B cell (primary cell): ENCODE measurements at regions not wholly inside any gene's neighbourhood (a gene's known extent, or its start where the extent isn't known, plus 50 kb on each side); places are given as distances from the start of the nearest gene placed in this dataset.

Source experiments
- CTCF ChIP-seq: fragments of 200-600 bp; IDR thresholded peaks from one replicate; pipeline ENCODE4 v1.8.0; 2022; ENCODE audit warnings: antibody characterized with exemption, mild to moderate bottlenecking
- EZH2 ChIP-seq: IDR thresholded peaks from 2 replicates; pipeline ENCODE4 v1.6.1; 2012; ENCODE audit warnings: borderline replicate concordance, low read depth, mild to moderate bottlenecking, moderate library complexity, low read length; ENCODE audit not compliant: insufficient read depth, poor library complexity, severe bottlenecking

GRCh38 chrX:22360129-22360528, 87.4 kb downstream of the CBLL2 start:
- TF ChIP-seq CTCF (no peak), EZH2 (no peak)
